ENCODE measurements at regions not wholly inside any gene's neighbourhood (a gene's known extent, or its start where the extent isn't known, plus 50 kb on each side); places are given as distances from the start of the nearest gene placed in this dataset.

GRCh38 chr7:3245077-3245476 is 56.0 kb upstream of the SDK1 start:
- Mint-ChIP-seq H3K27ac (no peak overlapping the region), H3K4me3 (no peak overlapping the region), H3K36me3 (peaks cover 6% of the 10 kb centered on the region; the same call in 1 of the 2 replicates), H3K9me3 (peaks cover 15% of the 10 kb centered on the region), H3K4me1 (peaks cover 15% of the 10 kb centered on the region), H3K27me3 (ENCODE audit: low read depth) (no peaks in the 10 kb centered on the region)
- DNase-seq (ENCODE audit: low spot score): no peak
- POLR2A ChIA-PET: no interaction called here
- ATAC-seq: no peak
- CTCF ChIA-PET: no interaction called here
- TF ChIP-seq PREB (CRISPR knock-in tag; IDR thresholded peaks at IDR 0.05; ENCODE audit: borderline replicate concordance): no peak
- TF ChIP-seq, protein P1, sequence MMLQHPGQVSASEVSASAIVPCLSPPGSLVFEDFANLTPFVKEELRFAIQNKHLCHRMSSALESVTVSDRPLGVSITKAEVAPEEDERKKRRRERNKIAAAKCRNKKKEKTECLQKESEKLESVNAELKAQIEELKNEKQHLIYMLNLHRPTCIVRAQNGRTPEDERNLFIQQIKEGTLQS (CRISPR knock-in tag; conservative IDR thresholded peaks at IDR 0.05): no peak
- no peak for TF ChIP-seq JAZF1 (CRISPR knock-in tag; IDR thresholded peaks at IDR 0.05)
- no peak for TF ChIP-seq PRRX2 (CRISPR knock-in tag; IDR thresholded peaks at IDR 0.05)
- no peak for TF ChIP-seq ZNF219 (CRISPR knock-in tag; IDR thresholded peaks at IDR 0.05; ENCODE audit: borderline replicate concordance)
- TF ChIP-seq, protein P2, sequence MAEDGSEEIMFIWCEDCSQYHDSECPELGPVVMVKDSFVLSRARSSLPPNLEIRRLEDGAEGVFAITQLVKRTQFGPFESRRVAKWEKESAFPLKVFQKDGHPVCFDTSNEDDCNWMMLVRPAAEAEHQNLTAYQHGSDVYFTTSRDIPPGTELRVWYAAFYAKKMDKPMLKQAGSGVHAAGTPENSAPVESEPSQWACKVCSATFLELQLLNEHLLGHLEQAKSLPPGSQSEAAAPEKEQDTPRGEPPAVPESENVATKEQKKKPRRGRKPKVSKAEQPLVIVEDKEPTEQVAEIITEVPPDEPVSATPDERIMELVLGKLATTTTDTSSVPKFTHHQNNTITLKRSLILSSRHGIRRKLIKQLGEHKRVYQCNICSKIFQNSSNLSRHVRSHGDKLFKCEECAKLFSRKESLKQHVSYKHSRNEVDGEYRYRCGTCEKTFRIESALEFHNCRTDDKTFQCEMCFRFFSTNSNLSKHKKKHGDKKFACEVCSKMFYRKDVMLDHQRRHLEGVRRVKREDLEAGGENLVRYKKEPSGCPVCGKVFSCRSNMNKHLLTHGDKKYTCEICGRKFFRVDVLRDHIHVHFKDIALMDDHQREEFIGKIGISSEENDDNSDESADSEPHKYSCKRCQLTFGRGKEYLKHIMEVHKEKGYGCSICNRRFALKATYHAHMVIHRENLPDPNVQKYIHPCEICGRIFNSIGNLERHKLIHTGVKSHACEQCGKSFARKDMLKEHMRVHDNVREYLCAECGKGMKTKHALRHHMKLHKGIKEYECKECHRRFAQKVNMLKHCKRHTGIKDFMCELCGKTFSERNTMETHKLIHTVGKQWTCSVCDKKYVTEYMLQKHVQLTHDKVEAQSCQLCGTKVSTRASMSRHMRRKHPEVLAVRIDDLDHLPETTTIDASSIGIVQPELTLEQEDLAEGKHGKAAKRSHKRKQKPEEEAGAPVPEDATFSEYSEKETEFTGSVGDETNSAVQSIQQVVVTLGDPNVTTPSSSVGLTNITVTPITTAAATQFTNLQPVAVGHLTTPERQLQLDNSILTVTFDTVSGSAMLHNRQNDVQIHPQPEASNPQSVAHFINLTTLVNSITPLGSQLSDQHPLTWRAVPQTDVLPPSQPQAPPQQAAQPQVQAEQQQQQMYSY (CRISPR knock-in tag; IDR thresholded peaks at IDR 0.05): no peak
- no peak for TF ChIP-seq MXD4 (CRISPR knock-in tag; IDR thresholded peaks at IDR 0.05; ENCODE audit: borderline replicate concordance)
- no peak for TF ChIP-seq HMGA2 (CRISPR knock-in tag; IDR thresholded peaks at IDR 0.05)

GRCh38 chr7:3245721-3246120 is 55.3 kb upstream of the SDK1 start:
- ChIA-PET POLR2A (no interaction called here), CTCF (no interaction called here)
- DNase-seq (ENCODE audit: low spot score): no peak
- peaks cover 15% of the 10 kb centered on the region for H3K9me3 Mint-ChIP-seq
- peaks cover 12% of the 10 kb centered on the region for H3K4me1 Mint-ChIP-seq
- no peaks in the 10 kb centered on the region for H3K27me3 Mint-ChIP-seq (ENCODE audit: low read depth)
- H3K36me3 Mint-ChIP-seq: peaks cover 6% of the 10 kb centered on the region; the same call in 1 of the 2 replicates
- no peak overlapping the region for H3K4me3 Mint-ChIP-seq
- no peak overlapping the region for H3K27ac Mint-ChIP-seq
- ATAC-seq: no peak
- TF ChIP-seq, protein P3, sequence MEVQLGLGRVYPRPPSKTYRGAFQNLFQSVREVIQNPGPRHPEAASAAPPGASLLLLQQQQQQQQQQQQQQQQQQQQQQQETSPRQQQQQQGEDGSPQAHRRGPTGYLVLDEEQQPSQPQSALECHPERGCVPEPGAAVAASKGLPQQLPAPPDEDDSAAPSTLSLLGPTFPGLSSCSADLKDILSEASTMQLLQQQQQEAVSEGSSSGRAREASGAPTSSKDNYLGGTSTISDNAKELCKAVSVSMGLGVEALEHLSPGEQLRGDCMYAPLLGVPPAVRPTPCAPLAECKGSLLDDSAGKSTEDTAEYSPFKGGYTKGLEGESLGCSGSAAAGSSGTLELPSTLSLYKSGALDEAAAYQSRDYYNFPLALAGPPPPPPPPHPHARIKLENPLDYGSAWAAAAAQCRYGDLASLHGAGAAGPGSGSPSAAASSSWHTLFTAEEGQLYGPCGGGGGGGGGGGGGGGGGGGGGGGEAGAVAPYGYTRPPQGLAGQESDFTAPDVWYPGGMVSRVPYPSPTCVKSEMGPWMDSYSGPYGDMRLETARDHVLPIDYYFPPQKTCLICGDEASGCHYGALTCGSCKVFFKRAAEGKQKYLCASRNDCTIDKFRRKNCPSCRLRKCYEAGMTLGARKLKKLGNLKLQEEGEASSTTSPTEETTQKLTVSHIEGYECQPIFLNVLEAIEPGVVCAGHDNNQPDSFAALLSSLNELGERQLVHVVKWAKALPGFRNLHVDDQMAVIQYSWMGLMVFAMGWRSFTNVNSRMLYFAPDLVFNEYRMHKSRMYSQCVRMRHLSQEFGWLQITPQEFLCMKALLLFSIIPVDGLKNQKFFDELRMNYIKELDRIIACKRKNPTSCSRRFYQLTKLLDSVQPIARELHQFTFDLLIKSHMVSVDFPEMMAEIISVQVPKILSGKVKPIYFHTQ (CRISPR knock-in tag; IDR thresholded peaks at IDR 0.05): no peak
- TF ChIP-seq ZNF281 (CRISPR knock-in tag; IDR thresholded peaks at IDR 0.05) (no peak), ATF1 (CRISPR knock-in tag; IDR thresholded peaks at IDR 0.05) (no peak), FOXK1 (CRISPR knock-in tag; IDR thresholded peaks at IDR 0.05) (no peak), ZNF219 (CRISPR knock-in tag; IDR thresholded peaks at IDR 0.05; ENCODE audit: borderline replicate concordance) (no peak), ESRRA (CRISPR knock-in tag; IDR thresholded peaks at IDR 0.05; ENCODE audit: borderline replicate concordance) (no peak), MYBL2 (CRISPR knock-in tag; IDR thresholded peaks at IDR 0.05) (no peak), NR3C1 (CRISPR knock-in tag; conservative IDR thresholded peaks at IDR 0.05; ENCODE audit: low read depth) (no peak), ZNF317 (CRISPR knock-in tag; IDR thresholded peaks at IDR 0.05; ENCODE audit: borderline replicate concordance, low read depth) (no peak), E2F4 (CRISPR knock-in tag; IDR thresholded peaks at IDR 0.05; ENCODE audit: borderline replicate concordance, low read depth) (no peak)
- TF ChIP-seq, protein P4, sequence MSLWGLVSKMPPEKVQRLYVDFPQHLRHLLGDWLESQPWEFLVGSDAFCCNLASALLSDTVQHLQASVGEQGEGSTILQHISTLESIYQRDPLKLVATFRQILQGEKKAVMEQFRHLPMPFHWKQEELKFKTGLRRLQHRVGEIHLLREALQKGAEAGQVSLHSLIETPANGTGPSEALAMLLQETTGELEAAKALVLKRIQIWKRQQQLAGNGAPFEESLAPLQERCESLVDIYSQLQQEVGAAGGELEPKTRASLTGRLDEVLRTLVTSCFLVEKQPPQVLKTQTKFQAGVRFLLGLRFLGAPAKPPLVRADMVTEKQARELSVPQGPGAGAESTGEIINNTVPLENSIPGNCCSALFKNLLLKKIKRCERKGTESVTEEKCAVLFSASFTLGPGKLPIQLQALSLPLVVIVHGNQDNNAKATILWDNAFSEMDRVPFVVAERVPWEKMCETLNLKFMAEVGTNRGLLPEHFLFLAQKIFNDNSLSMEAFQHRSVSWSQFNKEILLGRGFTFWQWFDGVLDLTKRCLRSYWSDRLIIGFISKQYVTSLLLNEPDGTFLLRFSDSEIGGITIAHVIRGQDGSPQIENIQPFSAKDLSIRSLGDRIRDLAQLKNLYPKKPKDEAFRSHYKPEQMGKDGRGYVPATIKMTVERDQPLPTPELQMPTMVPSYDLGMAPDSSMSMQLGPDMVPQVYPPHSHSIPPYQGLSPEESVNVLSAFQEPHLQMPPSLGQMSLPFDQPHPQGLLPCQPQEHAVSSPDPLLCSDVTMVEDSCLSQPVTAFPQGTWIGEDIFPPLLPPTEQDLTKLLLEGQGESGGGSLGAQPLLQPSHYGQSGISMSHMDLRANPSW (CRISPR knock-in tag; conservative IDR thresholded peaks at IDR 0.05; ENCODE audit: low read depth): no peak
- TF ChIP-seq, protein P5, sequence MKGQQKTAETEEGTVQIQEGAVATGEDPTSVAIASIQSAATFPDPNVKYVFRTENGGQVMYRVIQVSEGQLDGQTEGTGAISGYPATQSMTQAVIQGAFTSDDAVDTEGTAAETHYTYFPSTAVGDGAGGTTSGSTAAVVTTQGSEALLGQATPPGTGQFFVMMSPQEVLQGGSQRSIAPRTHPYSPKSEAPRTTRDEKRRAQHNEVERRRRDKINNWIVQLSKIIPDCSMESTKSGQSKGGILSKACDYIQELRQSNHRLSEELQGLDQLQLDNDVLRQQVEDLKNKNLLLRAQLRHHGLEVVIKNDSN (CRISPR knock-in tag; IDR thresholded peaks at IDR 0.05): no peak

All from WTC11 (cell line).